HAP-1 (cell line): ENCODE measurements at regions not wholly inside any gene's neighbourhood (a gene's known extent, or its start where the extent isn't known, plus 50 kb on each side); places are given as distances from the start of the nearest gene placed in this dataset.

ENCODE experiments used
- DNase-seq, 2 experiments: peaks; one replicate each; pipeline ENCODE4 v3.0.0-alpha.2; 2016 to 2020; ENCODE audit warnings: low spot score in 2 of 2
- H3K27me3 ChIP-seq: fragments of 250-450 bp; sonication (Bioruptor Pico); 2 replicates; pipeline ENCODE4 v1.5.1; 2020; ENCODE audit warnings: low read depth, mild to moderate bottlenecking, moderate library complexity
- H3K36me3 ChIP-seq: fragments of 250-450 bp; sonication (Bioruptor Pico); replicated peaks from 2 replicates; pipeline ENCODE4 v1.5.1; 2020; ENCODE audit warnings: mild to moderate bottlenecking
- H3K4me1 ChIP-seq: fragments of 250-450 bp; sonication (Bioruptor Pico); 2 replicates; pipeline ENCODE4 v1.5.1; 2020; ENCODE audit warnings: mild to moderate bottlenecking
- H3K4me3 ChIP-seq: fragments of 250-450 bp; sonication (Bioruptor Pico); 2 replicates; pipeline ENCODE4 v1.5.1; 2020; ENCODE audit warnings: mild to moderate bottlenecking, moderate library complexity
- H3K9me3 ChIP-seq: fragments of 250-450 bp; sonication (Bioruptor Pico); 2 replicates; pipeline ENCODE4 v1.5.1; 2020; ENCODE audit warnings: mild to moderate bottlenecking, moderate library complexity
- in situ Hi-C: fragments of 300-500 bp; cut with MboI; formaldehyde crosslinking; loops from 3 replicates; pipeline ENCODE4 v1.14.3; 2020; ENCODE audit warnings: low sequenced_read_pairs, inconsistent platforms, mixed read lengths

GRCh38 chr5:75975496-75975895, 107.7 kb upstream of the SV2C start:
- Histone ChIP-seq H3K36me3 (no peaks in the 10 kb centered on the region), H3K4me3 (no peak overlapping the region), H3K9me3 (no peaks in the 10 kb centered on the region), H3K4me1 (no peaks in the 10 kb centered on the region), H3K27me3 (no peaks in the 10 kb centered on the region)
- in situ Hi-C loops, result no loop called here
- no peak for DNase-seq

GRCh38 chr5:75965292-75965691, 117.9 kb upstream of the SV2C start:
- DNase-seq, result no peak
- no peaks in the 10 kb centered on the region for H3K9me3 ChIP-seq
- no peaks in the 10 kb centered on the region for H3K4me1 ChIP-seq
- peaks cover 3% of the 10 kb centered on the region; the same call in 1 of the 2 replicates for H3K27me3 ChIP-seq
- in situ Hi-C loops, result no loop called here
- H3K4me3 ChIP-seq, result no peak overlapping the region
- H3K36me3 ChIP-seq, result no peaks in the 10 kb centered on the region

DNA sequence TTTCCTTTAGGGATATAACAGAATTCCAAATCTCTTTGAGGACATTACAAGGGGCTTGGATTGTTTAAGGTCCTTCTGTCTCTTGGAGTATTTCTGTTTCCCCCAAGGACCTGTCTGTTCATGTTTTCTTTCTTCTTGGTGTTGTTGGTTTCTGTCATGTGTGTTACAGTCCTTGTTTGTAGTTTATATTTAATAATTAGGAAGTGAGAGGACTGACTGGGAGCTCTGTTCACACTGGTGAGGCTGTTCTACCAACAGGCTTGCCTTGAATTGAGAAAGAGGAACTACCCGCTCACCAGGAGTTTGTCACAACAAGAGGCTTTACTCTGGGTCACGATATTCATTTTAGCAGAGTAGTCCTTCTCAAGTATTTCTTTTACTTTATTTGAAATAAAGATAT, 119.2 kb upstream of the SV2C start:
- no peaks in the 10 kb centered on the region for H3K4me1 ChIP-seq

GRCh38 chr5:75963554-75963953, 119.6 kb upstream of the SV2C start:
- Histone ChIP-seq H3K27me3 (peaks cover 3% of the 10 kb centered on the region; the same call in 1 of the 2 replicates), H3K9me3 (no peaks in the 10 kb centered on the region), H3K36me3 (no peaks in the 10 kb centered on the region), H3K4me1 (no peaks in the 10 kb centered on the region), H3K4me3 (no peak overlapping the region)
- in situ Hi-C loops, result no loop called here
- DNase-seq, result no peak

More for the DNA sequence above, 119.2 kb upstream of the SV2C start:
- Histone ChIP-seq H3K36me3 (no peaks in the 10 kb centered on the region), H3K27me3 (peaks cover 3% of the 10 kb centered on the region; the same call in 1 of the 2 replicates), H3K4me3 (no peak overlapping the region), H3K9me3 (no peaks in the 10 kb centered on the region)
- DNase-seq, result no peak
- in situ Hi-C loops, result no loop called here

- H3K36me3 ChIP-seq, result no peaks in the 10 kb centered on the region
- no peak for DNase-seq
- H3K4me3 ChIP-seq, result no peak overlapping the region
- no peaks in the 10 kb centered on the region for H3K4me1 ChIP-seq
- no peaks in the 10 kb centered on the region for H3K9me3 ChIP-seq
- peaks cover 3% of the 10 kb centered on the region; the same call in 1 of the 2 replicates for H3K27me3 ChIP-seq
- in situ Hi-C loops, result no loop called here
These were observed 121.4 kb upstream of the SV2C start for GRCh38 chr5:75961818-75962217.

DNA sequence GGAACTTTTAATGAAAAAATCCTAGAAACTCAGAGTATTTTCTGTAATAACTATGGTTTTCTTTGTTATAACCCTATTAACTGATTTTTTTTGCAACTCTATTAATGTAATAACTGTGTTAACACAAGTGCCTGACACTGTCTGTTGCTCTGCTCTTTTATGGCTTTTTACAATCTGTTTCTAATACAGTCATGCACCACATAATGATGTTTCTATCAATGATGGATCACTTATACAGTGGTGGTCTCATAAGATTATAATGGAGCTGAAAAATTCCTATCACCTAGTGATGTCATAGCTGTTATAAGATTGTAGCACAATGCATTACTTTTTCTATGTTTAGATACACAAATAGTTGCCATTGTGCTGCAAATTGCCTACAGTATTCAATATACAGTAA, 123.1 kb upstream of the SV2C start:
- Histone ChIP-seq H3K4me3 (no peak overlapping the region), H3K4me1 (no peaks in the 10 kb centered on the region), H3K9me3 (no peaks in the 10 kb centered on the region), H3K27me3 (peaks cover 3% of the 10 kb centered on the region; the same call in 1 of the 2 replicates), H3K36me3 (no peaks in the 10 kb centered on the region)
- in situ Hi-C loops, result no loop called here
- no peak for DNase-seq

GRCh38 chr5:75952963-75953362, 130.2 kb upstream of the SV2C start:
- no peak for DNase-seq
- H3K9me3 ChIP-seq, result no peaks in the 10 kb centered on the region
- no peaks in the 10 kb centered on the region for H3K4me1 ChIP-seq
- H3K27me3 ChIP-seq, result no peaks in the 10 kb centered on the region
- H3K36me3 ChIP-seq, result no peaks in the 10 kb centered on the region
- in situ Hi-C loops, result no loop called here
- H3K4me3 ChIP-seq, result no peak overlapping the region

DNA sequence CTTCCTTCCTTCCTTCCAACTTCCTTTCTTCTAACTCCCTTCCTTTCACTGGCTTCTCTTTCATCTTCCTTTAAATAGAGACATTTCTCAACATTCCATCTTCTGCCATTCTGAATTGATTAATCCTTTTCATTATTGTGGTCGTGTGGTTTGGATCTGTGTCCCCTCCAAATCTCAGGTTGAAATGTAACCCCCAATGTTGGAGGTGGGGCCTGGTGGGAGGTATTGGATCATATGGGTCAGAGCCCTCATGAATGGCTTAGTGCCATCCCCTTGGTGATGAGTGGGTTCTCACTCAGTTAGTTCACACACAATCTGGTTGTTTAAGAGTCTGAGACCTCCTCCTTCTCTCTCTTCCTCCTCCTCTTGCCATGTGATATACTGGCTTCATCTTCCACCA, 130.9 kb upstream of the SV2C start:
- no peaks in the 10 kb centered on the region for H3K36me3 ChIP-seq
- no peaks in the 10 kb centered on the region for H3K4me1 ChIP-seq
- H3K4me3 ChIP-seq, result no peak overlapping the region
- no peaks in the 10 kb centered on the region for H3K9me3 ChIP-seq
- H3K27me3 ChIP-seq, result no peaks in the 10 kb centered on the region
- DNase-seq, result no peak
- in situ Hi-C loops, result no loop called here

DNA sequence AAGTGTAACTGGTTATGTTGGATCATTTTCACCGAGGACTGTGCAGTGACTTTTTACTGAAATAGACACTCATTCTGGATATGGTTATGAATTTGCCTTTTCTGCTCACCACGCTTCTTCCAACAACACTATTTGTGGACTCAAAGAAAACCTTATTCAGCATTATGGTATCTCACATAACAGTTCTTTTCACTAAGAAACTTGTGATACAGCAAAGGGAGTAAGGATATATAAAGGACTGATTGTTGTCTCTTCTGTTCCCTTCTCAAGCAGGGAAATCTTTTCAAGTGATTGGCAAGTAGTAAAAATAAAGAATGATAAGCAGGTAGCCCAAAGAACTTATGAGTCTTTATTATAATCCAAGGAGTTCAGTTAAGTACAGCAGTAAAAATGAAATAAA, 131.5 kb upstream of the SV2C start:
- Histone ChIP-seq H3K9me3 (no peaks in the 10 kb centered on the region), H3K4me1 (no peaks in the 10 kb centered on the region), H3K36me3 (no peaks in the 10 kb centered on the region), H3K27me3 (no peaks in the 10 kb centered on the region), H3K4me3 (no peak overlapping the region)
- in situ Hi-C loops, result no loop called here
- DNase-seq, result no peak

- Histone ChIP-seq H3K4me3 (no peak overlapping the region), H3K36me3 (no peaks in the 10 kb centered on the region), H3K4me1 (no peaks in the 10 kb centered on the region), H3K9me3 (no peaks in the 10 kb centered on the region), H3K27me3 (no peaks in the 10 kb centered on the region)
- no peak for DNase-seq
- in situ Hi-C loops, result no loop called here
These were observed 132.0 kb upstream of the SV2C start for GRCh38 chr5:75951158-75951557.

DNA sequence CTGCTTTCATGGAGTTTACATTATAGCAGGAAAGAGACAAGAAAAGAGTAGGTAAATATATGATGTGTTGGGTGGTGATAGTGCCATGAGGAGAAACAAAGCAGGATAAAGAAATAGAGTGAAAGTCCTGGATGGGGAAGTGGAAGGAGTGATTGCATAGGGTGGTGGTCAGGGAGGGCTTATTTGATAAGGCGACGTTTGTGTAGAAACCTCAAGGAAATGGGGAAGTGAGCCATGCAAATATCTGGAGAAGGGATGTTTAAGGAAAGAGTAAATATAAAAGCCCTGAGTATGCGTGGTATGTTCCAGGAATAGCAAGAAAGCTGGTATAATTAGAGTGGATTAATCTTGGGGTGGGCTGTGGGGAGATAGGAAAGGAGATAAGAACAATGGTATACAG, 134.7 kb upstream of the SV2C start:
- H3K4me1 ChIP-seq, result no peaks in the 10 kb centered on the region
- H3K27me3 ChIP-seq, result no peaks in the 10 kb centered on the region
- DNase-seq, result no peak
- H3K36me3 ChIP-seq, result no peaks in the 10 kb centered on the region
- in situ Hi-C loops, result no loop called here
- no peaks in the 10 kb centered on the region for H3K9me3 ChIP-seq
- H3K4me3 ChIP-seq, result no peak overlapping the region

DNA sequence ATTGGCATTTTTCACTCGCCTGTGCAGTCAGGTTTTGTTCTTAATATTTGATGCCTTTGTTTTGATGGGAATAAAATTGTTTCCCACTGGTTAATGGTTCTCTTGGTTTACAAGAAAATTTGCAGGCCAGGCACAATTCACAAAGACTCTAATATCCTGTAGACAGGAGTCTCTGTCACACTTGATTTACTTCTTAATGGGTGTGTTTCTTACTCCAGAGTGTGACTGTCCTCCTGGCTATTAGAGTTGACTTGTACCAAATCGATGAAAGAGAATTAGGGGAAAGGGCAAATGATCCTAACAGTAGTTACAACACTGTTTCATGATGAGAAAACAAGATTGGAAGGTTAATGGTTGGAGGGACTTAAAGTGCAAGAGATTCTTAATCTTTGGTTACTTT, 142.8 kb upstream of the SV2C start:
- Histone ChIP-seq H3K9me3 (no peaks in the 10 kb centered on the region), H3K27me3 (0 out of 2 replicates have a peak, but pooled peaks cover 3% of the 10 kb centered on the region), H3K36me3 (no peaks in the 10 kb centered on the region), H3K4me1 (no peaks in the 10 kb centered on the region), H3K4me3 (no peak overlapping the region)
- in situ Hi-C loops, result no loop called here
- DNase-seq, result no peak

DNA sequence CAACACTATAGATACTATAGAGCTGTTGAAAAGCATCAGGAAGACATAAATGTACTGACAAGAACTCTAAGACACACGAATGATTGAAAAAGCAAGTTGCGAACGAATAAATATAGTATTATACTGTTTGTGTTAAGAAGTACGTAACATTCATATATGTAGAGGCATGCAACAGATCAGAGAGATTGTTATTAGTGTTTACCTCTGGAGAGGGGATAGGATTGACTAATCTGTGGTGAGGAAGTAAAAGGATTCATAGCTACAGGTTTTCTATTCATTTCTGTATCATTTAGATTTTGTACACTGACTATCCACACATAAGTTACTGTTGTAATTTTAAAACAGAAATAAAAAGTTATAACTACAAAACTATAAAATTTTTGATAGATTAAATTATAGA, 147.6 kb upstream of the SV2C start:
- no peak for DNase-seq
- no peaks in the 10 kb centered on the region for H3K36me3 ChIP-seq
- no peak overlapping the region for H3K4me3 ChIP-seq
- no peaks in the 10 kb centered on the region for H3K4me1 ChIP-seq
- 0 out of 2 replicates have a peak, but pooled peaks cover 3% of the 10 kb centered on the region for H3K27me3 ChIP-seq
- in situ Hi-C loops, result no loop called here
- no peaks in the 10 kb centered on the region for H3K9me3 ChIP-seq

GRCh38 chr5:75933489-75933888, 149.7 kb upstream of the SV2C start:
- H3K4me1 ChIP-seq, result no peaks in the 10 kb centered on the region
- H3K27me3 ChIP-seq, result 0 out of 2 replicates have a peak, but pooled peaks cover under 1% of the 10 kb centered on the region
- H3K9me3 ChIP-seq, result no peaks in the 10 kb centered on the region
- H3K4me3 ChIP-seq, result no peak overlapping the region
- in situ Hi-C loops, result no loop called here
- DNase-seq, result no peak
- no peaks in the 10 kb centered on the region for H3K36me3 ChIP-seq

- Histone ChIP-seq H3K27me3 (no peaks in the 10 kb centered on the region), H3K4me1 (no peaks in the 10 kb centered on the region), H3K36me3 (no peaks in the 10 kb centered on the region), H3K4me3 (no peak overlapping the region), H3K9me3 (no peaks in the 10 kb centered on the region)
- no peak for DNase-seq
- in situ Hi-C loops, result no loop called here
These were observed 152.0 kb upstream of the SV2C start for GRCh38 chr5:75931175-75931574.
